Progenitor cell of endocrine pancreas (in vitro differentiated cells): ENCODE measurements at regions not wholly inside any gene's neighbourhood (a gene's known extent, or its start where the extent isn't known, plus 50 kb on each side); places are given as distances from the start of the nearest gene placed in this dataset.
A peak's percentile ranks its signal among the peaks of the same experiment; 100 is the strongest.

Source experiments
- DNase-seq: peaks from one replicate; pipeline ENCODE4 v3.0.0; 2021; ENCODE audit warnings: low spot score; ENCODE audit not compliant: unreplicated experiment
- H3K27ac Mint-ChIP-seq: 2 replicates; pipeline ENCODE4 v1.8.0; 2021; ENCODE audit warnings: mild to moderate bottlenecking, moderate library complexity, mixed read lengths
- H3K27me3 Mint-ChIP-seq: 2 replicates; pipeline ENCODE4 v1.8.0; 2021; ENCODE audit warnings: mixed read lengths
- H3K36me3 Mint-ChIP-seq: 2 replicates; pipeline ENCODE4 v1.8.0; 2022; ENCODE audit warnings: mixed read lengths; ENCODE audit not compliant: insufficient read depth
- H3K4me1 Mint-ChIP-seq: 2 replicates; pipeline ENCODE4 v1.8.0; 2021; ENCODE audit warnings: low read depth, mixed read lengths
- H3K4me3 Mint-ChIP-seq: 2 replicates; pipeline ENCODE4 v1.8.0; 2021; ENCODE audit warnings: low read depth, mild to moderate bottlenecking, moderate library complexity, mixed read lengths
- H3K9me3 Mint-ChIP-seq: 2 replicates; pipeline ENCODE4 v1.8.0; 2021; ENCODE audit warnings: low read depth, mixed read lengths
- CTCF ChIP-seq: fragments of 200-600 bp; sonication (generic); IDR thresholded peaks from one replicate; pipeline ENCODE4 v1.5.0; 2021; ENCODE audit warnings: antibody characterized with exemption, mild to moderate bottlenecking; ENCODE audit not compliant: unreplicated experiment

GRCh38 chr5:39825301-39825700 lies 400.5 kb upstream of the DAB2 start:
- Mint-ChIP-seq H3K4me1 (no peaks in the 10 kb centered on the region), H3K36me3 (no peaks in the 10 kb centered on the region), H3K27me3 (no peaks in the 10 kb centered on the region), H3K4me3 (no peak overlapping the region), H3K9me3 (no peaks in the 10 kb centered on the region), H3K27ac (peak overlapping the region; percentile 59)
- DNase-seq, result no peak
- TF ChIP-seq CTCF, result no peak

GRCh38 chr5:39822020-39822419 lies 397.2 kb upstream of the DAB2 start:
- no peaks in the 10 kb centered on the region for H3K27me3 Mint-ChIP-seq
- no peaks in the 10 kb centered on the region for H3K36me3 Mint-ChIP-seq
- DNase-seq, result no peak
- no peak overlapping the region for H3K4me3 Mint-ChIP-seq
- no peaks in the 10 kb centered on the region for H3K9me3 Mint-ChIP-seq
- no peak overlapping the region for H3K27ac Mint-ChIP-seq
- no peak for TF ChIP-seq CTCF
- peaks cover 9% of the 10 kb centered on the region for H3K4me1 Mint-ChIP-seq

GRCh38 chr5:39816866-39817265 lies 392.1 kb upstream of the DAB2 start:
- Mint-ChIP-seq H3K4me1 (peaks cover 16% of the 10 kb centered on the region), H3K27me3 (no peaks in the 10 kb centered on the region), H3K9me3 (no peaks in the 10 kb centered on the region), H3K36me3 (no peaks in the 10 kb centered on the region), H3K4me3 (no peak overlapping the region), H3K27ac (no peak overlapping the region)
- DNase-seq, result no peak
- TF ChIP-seq CTCF, result no peak

- no peak overlapping the region for H3K4me3 Mint-ChIP-seq
- no peaks in the 10 kb centered on the region for H3K36me3 Mint-ChIP-seq
- H3K9me3 Mint-ChIP-seq, result no peaks in the 10 kb centered on the region
- H3K4me1 Mint-ChIP-seq, result peaks cover 16% of the 10 kb centered on the region
- no peak overlapping the region for H3K27ac Mint-ChIP-seq
- no peaks in the 10 kb centered on the region for H3K27me3 Mint-ChIP-seq
- no peak for TF ChIP-seq CTCF
- DNase-seq, result no peak
These were observed 391.5 kb upstream of the DAB2 start for GRCh38 chr5:39816156-39816845.

GRCh38 chr5:39815711-39816110 lies 390.9 kb upstream of the DAB2 start:
- H3K27me3 Mint-ChIP-seq, result no peaks in the 10 kb centered on the region
- peaks cover 18% of the 10 kb centered on the region for H3K4me1 Mint-ChIP-seq
- DNase-seq, result no peak
- H3K27ac Mint-ChIP-seq, result no peak overlapping the region
- H3K36me3 Mint-ChIP-seq, result no peaks in the 10 kb centered on the region
- no peaks in the 10 kb centered on the region for H3K9me3 Mint-ChIP-seq
- H3K4me3 Mint-ChIP-seq, result no peak overlapping the region
- no peak for TF ChIP-seq CTCF
